GM18858 (cell line): ENCODE measurements at regions not wholly inside any gene's neighbourhood (a gene's known extent, or its start where the extent isn't known, plus 50 kb on each side); places are given as distances from the start of the nearest gene placed in this dataset.
"Not testable (repeated sequence)": the region's sequence is repeated elsewhere in the genome, so short reads cannot be mapped to it uniquely, and the experiment has no call there.

ENCODE experiments used
- ATAC-seq: cut with Tn5 transposase; IDR thresholded peaks from one replicate; pipeline ENCODE4 v1.9.1; 2021; ENCODE audit not compliant: unreplicated experiment

DNA sequence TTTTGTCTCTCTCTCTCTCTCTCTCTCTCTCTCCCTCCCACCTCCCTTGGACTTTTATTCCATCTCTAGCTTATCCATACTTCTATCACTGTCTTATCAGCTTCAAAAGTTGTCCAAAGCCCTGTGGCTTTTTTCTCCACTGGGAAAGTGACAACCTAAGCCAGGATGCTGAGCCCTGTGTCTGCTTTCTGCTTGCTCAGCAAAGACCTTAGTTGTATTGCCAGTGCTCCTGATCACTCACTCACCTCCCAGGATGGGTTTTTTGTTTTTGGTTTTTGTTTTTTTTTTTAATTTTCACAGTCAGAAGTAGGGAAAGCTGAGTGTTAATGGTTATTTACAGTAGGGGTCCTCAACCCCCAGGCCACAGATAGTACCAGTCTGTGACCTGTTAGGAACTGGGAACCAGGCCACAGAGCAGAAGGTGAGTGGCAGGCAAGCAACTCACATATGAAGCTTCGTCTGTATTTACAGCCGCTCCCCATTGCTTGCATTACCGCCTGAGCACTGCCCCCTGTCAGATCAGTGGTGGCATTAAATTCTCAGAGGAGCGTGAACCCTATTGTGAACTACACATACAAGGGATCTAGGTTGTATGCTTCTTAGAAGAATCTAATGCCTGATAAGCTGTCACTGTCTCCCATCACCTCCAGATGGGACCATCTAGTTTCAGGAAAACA lies 125.0 kb upstream of the ID4 start:
- no peak for ATAC-seq

DNA sequence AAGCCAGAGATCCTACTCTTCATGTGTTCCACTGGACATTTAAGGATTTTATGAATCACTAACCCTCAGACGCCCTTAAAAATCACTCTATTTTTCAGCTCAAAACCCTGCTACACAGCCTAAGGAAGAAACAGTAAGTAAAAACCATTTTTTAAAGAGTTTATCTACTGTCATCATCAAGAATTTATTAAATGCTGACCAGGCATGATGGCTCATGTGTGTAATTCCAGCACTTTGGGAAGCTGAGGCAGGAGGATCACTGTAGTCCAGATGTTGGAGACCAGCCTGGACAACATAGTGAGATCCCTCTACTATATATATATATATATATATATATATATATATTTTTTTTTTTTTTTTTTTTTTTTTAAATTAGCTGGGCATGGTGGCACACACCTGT lies 124.2 kb upstream of the ID4 start:
- no peak for ATAC-seq

DNA sequence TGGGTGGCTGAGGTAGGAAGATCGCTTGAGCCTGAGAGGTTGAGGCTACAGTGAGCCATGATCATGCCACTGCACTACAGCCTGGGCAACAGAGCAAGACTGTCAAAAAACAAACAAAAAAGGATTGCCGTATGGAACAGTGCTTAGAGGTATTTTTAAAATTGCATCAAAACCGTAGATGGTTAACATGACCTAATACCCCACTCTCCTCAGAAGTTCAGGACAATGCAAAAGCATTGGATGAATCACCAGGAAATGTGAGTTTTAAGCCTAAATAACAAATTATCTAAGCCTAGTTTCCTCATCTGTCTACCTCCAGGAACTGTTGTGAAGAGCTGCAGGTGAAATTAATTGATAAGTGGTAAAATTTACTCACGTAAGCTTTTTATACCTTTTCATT lies 123.8 kb upstream of the ID4 start:
- ATAC-seq, result no peak

DNA sequence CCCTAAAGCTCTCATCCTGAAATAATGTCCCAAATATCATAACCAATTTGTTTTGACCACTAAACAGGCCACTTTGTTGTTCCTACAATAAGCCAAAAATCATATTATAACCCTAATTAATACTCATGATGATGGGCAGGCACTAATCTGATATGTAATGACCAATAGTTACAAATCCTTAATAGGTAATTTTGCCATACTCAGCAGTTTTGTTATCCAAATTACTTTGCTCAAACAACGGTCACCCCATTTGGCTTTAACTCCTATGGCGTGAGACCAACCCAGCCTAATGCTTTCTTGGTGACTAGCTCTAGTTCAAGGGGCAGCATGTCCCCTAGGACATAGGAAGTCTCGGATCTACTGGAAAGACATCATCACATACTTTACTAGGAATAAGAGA lies 123.2 kb upstream of the ID4 start:
- ATAC-seq, result no peak

DNA sequence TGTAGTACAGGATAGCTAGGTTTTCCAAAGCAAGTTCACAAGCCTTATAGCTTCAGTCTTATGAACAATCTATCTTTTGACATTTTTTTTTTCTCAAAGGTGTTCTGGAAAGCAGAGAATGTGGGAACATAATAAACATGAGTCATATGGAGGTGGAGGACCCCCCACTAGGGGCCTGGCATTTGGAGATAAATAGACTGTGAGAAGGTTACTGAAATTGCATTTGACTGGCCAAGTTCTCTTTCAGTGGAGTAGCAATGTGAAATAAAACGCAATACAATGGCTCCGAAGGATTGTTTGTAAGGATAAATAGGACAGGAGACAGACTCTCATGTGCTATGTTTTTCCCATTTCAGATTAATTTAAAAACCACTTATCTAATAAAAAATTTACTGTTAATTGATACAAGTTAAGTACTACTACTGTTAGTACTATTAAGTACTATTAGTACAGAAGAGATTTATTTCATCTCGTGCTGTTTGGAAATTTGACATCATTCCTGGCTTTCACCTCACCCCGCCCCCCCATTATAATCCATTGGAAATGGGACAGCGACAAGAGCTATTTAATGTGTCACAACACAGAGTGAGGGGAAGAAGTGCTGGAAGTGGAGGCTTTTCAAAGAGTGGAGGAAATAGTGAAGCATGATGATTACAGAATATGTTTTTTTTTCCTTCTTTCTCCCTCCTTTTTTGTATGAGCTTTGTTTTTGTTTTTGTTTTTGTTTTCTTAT lies 122.6 kb upstream of the ID4 start:
- no peak for ATAC-seq

DNA sequence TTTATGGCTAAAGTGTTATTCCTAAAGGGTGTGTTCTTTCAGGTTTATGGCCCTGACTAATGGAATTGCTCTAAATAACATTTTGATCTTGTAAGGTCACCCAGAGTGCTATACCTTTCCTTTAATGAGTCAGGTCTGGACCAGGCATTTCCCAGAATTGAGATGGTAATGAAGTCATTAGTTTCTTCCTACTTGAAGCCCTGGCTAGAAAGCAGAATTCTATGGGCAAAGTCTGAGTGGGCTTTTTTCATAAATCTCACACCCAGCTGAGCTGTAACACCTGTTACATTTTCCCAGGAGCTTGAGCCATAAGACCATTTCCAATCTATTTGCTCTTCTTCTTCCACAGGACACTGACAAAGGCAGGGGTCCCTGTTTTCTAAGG lies 122.0 kb upstream of the ID4 start:
- no peak for ATAC-seq

DNA sequence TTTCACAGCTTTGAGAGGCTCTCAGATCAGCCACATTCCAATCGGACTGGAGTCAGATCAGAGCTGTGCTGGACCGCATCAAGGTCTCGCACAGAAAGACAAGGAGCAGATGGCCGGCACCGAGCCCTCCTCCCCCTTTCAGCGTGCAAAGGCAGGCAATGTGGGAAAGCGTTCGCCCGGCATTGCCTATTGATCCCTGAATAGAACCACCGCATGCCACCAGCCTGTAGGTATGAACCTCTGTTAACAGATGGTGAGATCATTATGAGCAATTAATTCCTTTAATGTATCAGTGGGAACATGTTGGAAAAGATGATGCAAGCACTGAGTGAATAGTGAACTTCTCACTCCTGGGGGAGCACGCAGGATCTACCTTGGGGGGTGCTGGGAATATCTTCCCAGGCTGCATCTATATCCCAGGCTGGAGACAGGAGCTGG lies 117.5 kb upstream of the ID4 start:
- ATAC-seq, result no peak

DNA sequence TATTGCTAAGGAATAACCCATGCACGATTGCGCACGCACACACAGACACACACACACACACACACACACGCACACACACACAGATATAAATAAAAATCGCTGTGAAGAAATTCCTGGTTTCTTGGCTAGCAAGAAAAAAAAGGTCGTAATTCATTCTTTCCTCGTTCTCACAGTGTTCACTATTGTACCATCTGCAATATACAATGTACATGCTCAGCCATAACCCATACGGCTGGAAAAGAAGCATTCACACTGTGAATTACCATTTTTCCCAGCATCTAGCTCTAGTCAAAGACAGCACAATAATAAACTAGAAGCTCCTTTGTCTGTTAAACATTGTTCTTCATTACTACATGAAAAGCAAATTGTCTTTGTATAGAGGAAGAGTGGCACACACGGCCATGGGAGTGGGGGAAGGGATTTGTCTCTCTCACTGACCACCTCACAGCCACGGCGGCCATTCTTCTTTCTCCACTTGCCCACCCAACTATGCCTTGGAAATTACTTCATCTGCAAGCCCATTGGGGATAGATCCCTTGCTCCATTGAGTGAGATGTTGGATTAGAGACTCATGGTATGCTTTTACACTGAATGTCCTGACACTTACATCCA lies 115.3 kb upstream of the ID4 start:
- ATAC-seq, result no peak

DNA sequence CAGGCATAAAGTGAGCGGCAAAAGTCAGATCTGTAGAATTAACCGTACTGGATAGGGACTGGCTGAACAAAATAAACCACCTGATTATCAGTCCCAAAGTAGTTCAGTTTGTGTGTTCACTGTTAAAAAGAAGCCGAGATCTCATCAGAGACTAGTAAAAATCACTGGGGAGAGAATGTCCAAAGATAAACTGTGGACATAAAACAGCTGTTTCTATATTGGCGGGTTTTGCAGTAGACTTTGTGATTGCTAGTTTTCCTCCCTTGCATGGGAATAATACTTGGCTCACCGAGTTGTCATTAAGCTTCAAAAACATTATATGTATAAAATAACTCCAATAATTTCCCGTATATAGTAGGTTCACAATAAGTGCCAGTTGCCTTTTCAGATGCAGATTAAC lies 114.2 kb upstream of the ID4 start:
- ATAC-seq, result no peak

DNA sequence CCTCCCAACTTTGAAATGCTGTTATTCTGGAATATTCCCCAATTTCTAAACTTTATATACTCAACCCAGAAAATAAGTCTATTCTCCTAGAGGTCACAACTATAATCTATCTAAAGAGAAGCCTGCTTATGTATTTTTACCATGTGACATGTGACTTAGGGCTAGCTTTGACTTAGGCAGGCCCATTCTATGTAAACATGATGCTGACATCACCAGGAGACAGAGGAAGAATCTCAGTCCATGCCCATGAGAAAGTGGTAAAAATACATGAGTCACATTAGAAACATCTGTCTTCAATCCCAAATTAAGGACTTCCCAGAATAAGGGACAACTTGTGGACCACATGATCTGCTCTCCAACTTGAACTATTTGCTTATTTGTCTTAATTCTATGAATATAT lies 113.6 kb upstream of the ID4 start:
- ATAC-seq, result no peak

DNA sequence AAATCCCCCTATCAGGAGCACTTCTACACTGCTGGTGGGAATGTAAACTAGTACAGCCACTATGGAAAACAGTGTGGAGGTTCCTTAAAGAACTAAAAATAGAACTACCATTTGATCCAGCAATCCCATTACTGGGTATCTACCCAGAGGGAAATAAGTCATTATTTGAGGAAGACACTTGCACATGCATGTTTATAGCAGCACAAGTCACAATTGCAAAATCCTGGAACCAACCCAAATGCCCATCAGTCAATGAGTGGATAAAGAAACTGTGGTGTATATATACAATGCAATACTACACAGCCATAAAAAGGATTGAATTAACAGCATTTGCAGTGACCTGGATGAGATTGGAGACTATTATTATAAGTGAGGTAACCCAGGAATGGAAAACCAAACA lies 111.7 kb upstream of the ID4 start:
- ATAC-seq, result not testable (repeated sequence)

DNA sequence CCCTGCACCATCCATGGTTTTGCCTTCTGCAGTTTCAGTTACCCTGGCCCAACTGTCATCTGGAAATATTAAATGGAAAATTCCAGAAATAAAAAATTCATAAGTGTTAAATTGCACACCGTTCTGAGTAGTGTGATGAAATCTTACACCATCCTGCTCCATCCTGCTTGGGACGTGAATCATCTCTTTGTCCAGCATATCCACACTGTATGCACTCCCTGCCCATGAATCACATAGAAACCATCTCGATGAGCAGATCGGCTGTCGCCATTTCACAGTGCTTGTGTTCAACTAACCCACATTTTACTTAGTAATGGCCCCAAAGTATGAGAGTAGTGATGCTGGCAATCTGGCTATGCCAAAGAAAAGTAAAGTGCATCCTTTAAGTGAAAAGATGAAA lies 105.9 kb upstream of the ID4 start:
- ATAC-seq, result no peak

DNA sequence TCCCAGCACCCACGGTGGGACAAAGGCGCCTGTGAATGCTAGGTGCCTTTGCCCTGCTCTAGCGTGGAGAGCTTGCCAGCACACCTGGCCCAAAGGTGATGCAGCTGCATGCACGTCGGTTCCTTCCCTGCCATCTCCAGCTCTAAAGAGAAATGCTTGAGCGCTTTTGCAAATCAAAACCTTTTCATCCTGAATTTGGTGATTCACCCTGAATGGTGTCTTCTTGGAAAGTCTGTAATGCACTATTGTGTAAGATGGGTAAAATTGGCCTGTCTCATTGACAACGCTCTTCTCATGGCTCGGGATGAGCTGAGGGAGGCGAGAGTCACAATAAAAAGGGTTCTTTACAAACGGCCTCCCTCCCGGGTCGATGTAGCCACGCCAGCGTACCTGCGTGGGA lies 103.1 kb upstream of the ID4 start:
- ATAC-seq, result no peak

DNA sequence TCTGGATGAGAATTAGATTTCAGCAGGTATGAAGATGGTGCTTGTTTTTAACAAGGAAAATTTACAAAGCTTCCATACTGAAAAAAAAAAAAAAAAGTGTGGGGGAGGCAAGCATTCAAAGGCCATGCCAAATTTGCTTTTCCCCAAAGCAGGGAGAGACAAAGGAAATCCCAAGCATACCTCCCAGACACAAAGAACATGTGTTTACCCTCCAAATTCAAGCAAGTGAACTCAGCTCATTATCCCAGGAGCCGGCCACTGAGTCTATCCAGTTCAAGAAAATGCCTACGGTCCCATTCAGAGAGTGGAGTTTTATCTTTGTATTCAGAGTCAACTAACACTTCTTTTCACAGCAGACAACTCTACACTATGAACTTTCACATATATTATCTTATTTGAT lies 102.7 kb upstream of the ID4 start:
- no peak for ATAC-seq

DNA sequence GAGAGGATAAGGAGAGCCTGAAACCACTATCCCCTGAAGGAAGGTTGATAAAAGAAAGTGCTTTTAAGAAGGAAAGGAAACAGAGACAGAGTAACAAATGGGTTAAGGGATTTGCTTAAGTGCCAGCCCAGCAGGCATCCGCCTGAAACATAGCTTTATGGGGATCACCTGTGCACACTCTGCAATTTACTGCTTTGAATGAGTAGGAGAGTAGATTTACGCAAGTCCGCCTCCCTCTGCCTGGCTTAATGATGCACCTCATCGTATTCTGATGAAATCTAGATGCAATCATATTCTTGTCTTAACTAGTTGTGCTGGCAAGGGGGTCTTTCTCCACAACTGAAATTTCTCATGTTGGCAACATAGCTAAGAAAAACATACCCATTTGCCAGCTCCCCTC lies 101.1 kb upstream of the ID4 start:
- ATAC-seq, result no peak

DNA sequence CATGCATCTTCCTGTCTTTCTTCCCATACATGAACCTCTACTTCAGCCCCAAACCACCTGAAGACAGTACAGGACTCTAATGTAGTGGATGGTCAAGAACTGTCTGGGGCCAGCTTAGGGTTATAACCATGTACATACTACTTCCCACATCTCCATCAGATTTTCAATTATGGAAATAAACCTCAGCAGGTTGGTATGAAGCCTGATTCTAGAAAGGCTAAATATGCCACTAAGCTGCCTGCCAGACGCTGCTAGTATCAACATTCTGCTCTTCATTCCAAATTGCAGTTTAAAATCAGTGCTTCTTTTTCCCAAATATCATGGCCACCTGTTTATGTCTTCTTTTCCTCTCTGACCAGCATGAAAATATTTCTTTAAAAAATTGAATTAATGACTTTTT lies 99.2 kb upstream of the ID4 start:
- no peak for ATAC-seq

DNA sequence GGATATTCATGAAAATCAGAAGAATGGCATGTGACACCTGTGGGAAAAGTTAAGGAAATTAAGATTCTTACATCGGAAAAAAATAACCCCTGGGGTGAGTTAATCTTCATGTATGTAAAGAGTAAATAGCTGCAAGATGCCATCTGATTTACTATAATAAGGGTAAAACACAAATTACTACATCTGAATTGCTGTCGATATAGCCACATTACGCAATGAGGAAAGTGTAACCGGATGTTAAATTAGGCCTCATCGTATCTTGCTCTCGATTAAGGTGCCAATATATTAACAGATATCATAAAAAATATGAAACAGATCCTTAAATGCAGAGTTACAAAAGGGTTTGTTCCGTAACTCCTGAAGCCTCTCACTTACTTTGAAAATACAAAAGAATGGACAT lies 87.4 kb upstream of the ID4 start:
- no peak for ATAC-seq

DNA sequence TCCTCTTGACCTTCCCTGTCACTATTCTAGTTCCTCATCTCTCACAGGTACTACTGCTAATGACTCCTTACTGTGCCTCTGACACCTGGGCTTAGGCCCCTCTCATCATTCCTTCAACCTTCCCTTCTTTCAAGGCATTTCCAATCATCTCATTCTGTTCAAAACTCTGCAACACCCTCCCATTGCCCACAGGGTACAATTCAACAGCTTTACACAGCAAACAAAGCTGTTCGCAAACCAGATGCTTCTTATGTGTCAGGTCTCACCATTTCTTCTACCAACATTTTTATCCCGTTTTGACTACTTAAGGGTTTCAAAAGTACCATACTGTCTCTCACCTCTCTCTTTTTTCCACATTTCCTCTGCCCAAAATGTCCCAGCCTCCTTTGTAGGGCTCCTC lies 84.4 kb upstream of the ID4 start:
- ATAC-seq, result no peak

DNA sequence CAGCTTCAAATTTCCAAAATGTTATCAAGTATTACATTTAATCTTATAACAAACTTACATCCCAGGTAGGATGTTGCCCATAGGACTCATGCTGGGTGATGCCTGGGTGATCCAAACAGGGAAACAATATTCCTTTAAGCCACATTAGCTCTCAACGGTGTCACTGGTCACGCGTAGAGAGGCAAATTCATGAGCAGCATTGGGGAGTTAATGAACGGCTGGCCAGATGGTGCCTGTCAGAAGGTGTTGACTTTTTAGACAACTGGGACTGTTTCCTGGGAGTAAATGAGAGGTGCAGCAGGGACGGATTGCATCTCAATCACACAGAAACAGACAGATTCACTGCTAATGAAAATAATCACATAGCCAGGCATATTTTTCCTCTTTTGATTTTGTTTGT lies 83.3 kb upstream of the ID4 start:
- no peak for ATAC-seq

DNA sequence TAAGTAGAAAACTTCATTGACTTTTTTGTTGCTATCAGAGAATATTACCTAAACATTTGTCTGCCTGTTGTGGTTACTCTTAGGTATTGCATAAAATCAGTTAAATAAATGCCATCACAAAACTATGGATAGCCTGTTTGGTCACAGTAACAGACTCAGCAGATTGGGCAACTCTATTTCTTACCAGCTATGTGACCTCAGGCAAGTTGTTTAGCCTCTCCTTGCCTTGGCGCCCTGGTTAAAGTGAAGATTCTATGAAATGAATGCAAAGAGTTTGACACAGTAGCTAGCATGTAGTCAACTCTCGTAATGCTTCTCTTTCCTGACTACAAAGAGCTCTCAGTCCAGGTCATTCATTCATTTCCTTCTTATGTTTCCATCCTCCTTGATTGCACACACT lies 82.5 kb upstream of the ID4 start:
- no peak for ATAC-seq

DNA sequence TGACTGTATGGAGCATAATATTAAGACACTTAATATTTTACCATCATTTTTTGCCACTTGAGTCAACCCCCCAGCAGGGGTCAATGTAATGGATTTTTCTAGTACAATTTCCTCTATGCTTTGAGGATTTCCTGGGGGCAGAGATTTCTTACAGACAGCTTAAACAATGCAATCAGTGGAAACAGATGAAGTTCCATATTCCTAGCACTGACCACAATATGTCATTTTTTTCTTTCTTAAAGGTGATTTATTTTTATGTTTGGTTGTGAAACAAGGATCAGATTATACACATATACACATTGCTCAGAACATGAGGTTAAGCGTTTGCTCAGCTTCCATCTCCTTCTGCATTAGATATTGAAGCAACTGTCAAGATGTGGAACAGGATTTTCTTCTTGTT lies 82.0 kb upstream of the ID4 start:
- ATAC-seq, result no peak

DNA sequence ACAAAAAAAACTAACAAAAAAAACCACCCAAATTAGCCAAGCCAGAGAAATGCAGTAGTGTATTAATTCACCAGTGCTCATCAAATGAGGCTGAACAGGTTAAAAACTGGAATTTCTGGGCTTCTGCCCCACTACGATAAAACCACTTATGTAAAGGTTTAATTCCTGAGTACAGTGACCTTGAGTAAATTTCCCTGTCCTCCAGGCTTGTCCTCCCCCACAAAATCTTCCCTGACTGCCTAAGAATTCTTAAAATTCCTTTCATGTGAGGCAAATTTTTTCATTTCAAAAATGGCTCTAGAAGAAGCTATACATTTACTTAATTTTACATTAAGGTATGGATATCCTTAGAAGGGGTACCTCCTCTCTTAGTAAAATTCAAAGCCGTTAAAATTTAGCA lies 80.1 kb upstream of the ID4 start:
- no peak for ATAC-seq
